Spleen (tissue), 7 donors: ENCODE measurements at regions not wholly inside any gene's neighbourhood (a gene's known extent, or its start where the extent isn't known, plus 50 kb on each side); places are given as distances from the start of the nearest gene placed in this dataset.

ENCODE experiments used
- POLR2A ChIP-seq, 3 donors: fragments of 450-650 bp; IDR thresholded peaks; one replicate each; pipeline ENCODE4 v1.5.1; 2017; ENCODE audit warnings: antibody characterized with exemption in 3 of 3, mild to moderate bottlenecking in 1 of 3
- POLR2AphosphoS5 ChIP-seq, 3 donors: sonication (generic); formaldehyde crosslinking; IDR thresholded peaks; one replicate each; pipeline ENCODE4 v1.5.1; 2017; ENCODE audit warnings: antibody characterized with exemption in 3 of 3
- TF ChIP-seq, protein P1 (sequence below), 11 experiments: fragments of 200-600 bp in 7 of 11; fragments of 450-650 bp in 4 of 11; sonication (generic) in 4 of 11; IDR thresholded peaks in 8 of 11; conservative IDR thresholded peaks in 3 of 11; 1 replicate in 7 of 11; 2 replicates in 4 of 11; pipeline versions ENCODE4 v1.4.0 to v1.8.0; 2016 to 2021; ENCODE audit warnings: antibody characterized with exemption in 11 of 11, inconsistent platforms in 4 of 11, mild to moderate bottlenecking in 1 of 11
- donor health status: DM: no; HTN: no; CAD: no; lungs with moderate emphysema.
- donor health status: DM: no; HTN: no; CAD: no.
- donor health status: DM: no; HTN: no; CAD: no.

- TF ChIP-seq, protein P1, sequence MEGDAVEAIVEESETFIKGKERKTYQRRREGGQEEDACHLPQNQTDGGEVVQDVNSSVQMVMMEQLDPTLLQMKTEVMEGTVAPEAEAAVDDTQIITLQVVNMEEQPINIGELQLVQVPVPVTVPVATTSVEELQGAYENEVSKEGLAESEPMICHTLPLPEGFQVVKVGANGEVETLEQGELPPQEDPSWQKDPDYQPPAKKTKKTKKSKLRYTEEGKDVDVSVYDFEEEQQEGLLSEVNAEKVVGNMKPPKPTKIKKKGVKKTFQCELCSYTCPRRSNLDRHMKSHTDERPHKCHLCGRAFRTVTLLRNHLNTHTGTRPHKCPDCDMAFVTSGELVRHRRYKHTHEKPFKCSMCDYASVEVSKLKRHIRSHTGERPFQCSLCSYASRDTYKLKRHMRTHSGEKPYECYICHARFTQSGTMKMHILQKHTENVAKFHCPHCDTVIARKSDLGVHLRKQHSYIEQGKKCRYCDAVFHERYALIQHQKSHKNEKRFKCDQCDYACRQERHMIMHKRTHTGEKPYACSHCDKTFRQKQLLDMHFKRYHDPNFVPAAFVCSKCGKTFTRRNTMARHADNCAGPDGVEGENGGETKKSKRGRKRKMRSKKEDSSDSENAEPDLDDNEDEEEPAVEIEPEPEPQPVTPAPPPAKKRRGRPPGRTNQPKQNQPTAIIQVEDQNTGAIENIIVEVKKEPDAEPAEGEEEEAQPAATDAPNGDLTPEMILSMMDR (IDR thresholded peaks at IDR 0.05 in 8 of 11, conservative IDR thresholded peaks at IDR 0.05 in 3 of 11) = no peak
- TF ChIP-seq POLR2AphosphoS5 (IDR thresholded peaks at IDR 0.05) = no peak
- no peak for TF ChIP-seq POLR2A (IDR thresholded peaks at IDR 0.05)
These were observed 75.4 kb upstream of the PACRGL start for GRCh38 chr4:20624793-20625374.
